ENCODE measurements at regions not wholly inside any gene's neighbourhood (a gene's known extent, or its start where the extent isn't known, plus 50 kb on each side); places are given as distances from the start of the nearest gene placed in this dataset.

- no peaks in the 10 kb centered on the region for H3K79me2 ChIP-seq (ENCODE audit: insufficient read depth, low read length)
- TF ChIP-seq ZNF441 (CRISPR knock-in tag; IDR thresholded peaks at IDR 0.05; ENCODE audit: borderline replicate concordance): no peak
- TF ChIP-seq SP140L (CRISPR knock-in tag; IDR thresholded peaks at IDR 0.05; ENCODE audit: borderline replicate concordance): no peak
- TF ChIP-seq, protein P1, sequence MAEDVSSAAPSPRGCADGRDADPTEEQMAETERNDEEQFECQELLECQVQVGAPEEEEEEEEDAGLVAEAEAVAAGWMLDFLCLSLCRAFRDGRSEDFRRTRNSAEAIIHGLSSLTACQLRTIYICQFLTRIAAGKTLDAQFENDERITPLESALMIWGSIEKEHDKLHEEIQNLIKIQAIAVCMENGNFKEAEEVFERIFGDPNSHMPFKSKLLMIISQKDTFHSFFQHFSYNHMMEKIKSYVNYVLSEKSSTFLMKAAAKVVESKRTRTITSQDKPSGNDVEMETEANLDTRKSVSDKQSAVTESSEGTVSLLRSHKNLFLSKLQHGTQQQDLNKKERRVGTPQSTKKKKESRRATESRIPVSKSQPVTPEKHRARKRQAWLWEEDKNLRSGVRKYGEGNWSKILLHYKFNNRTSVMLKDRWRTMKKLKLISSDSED (CRISPR knock-in tag; IDR thresholded peaks at IDR 0.05): no peak
- TF ChIP-seq PCBP1 (IDR thresholded peaks at IDR 0.05; ENCODE audit: borderline replicate concordance, low read depth, low read length): no peak
- no peak for TF ChIP-seq MAFG (CRISPR knock-in tag; IDR thresholded peaks at IDR 0.05)
- ChIA-PET CTCF (ENCODE audit: low intra/inter-chr PET ratio, low total read pairs) (no interaction called here), POLR2A (no interaction called here)
- H4K20me1 ChIP-seq (ENCODE audit: insufficient read depth, low read length): no peaks in the 10 kb centered on the region
- intact Hi-C loops (cut with micrococcal nuclease; ENCODE audit: unreplicated experiment): no loop called here
- DNase-seq (ENCODE audit: low spot score) (no peak), FAIRE-seq (no peak), ATAC-seq (no peak)
- H3K27ac ChIP-seq (ENCODE audit: extremely low read length, insufficient read depth, low read length): no peak overlapping the region
- H3K4me1 ChIP-seq (ENCODE audit: insufficient read depth, low read length): no peaks in the 10 kb centered on the region
- no peaks in the 10 kb centered on the region for H3K9me3 ChIP-seq (ENCODE audit: low read length)
- no peak overlapping the region for H2AFZ ChIP-seq (ENCODE audit: low read length)
- H3K27me3 ChIP-seq (ENCODE audit: control insufficient read depth in 1 of 2, insufficient read depth in 2 of 2, low read length in 2 of 2): no peaks in the 10 kb centered on the region
- no peak overlapping the region for H3K4me2 ChIP-seq (ENCODE audit: low read depth, low read length)
- H3K36me3 ChIP-seq (replicated peaks in 1 of 2; ENCODE audit: control insufficient read depth in 1 of 2, insufficient read depth in 2 of 2, low read length in 2 of 2): no peaks in the 10 kb centered on the region
- no peak overlapping the region for H3K9ac ChIP-seq (ENCODE audit: insufficient read depth, low read depth, low read length)
- no peak overlapping the region for H3K4me3 ChIP-seq (replicated peaks in 1 of 3; ENCODE audit: insufficient read depth in 1 of 3, low read depth in 2 of 3, low read length in 3 of 3)
- in situ Hi-C loops (cut with HindIII; ENCODE audit: extremely low pct_ligation_motif_present, low pct_unique_long_range_greater_than_20kb): no loop called here
- 3% methylated on average over 1 of the region's 1 CpG for WGBS (ENCODE audit: low lambda C conversion rate)
- no TSS peak for BruUV-seq (replicated peaks)
These were observed 77.3 kb downstream of the PALM2AKAP2 start for GRCh38 chr9:109857336-109857735.

GRCh38 chr9:109859447-109859846, 79.4 kb downstream of the PALM2AKAP2 start:
- Histone ChIP-seq H3K27me3 (ENCODE audit: control insufficient read depth in 1 of 2, insufficient read depth in 2 of 2, low read length in 2 of 2) (no peaks in the 10 kb centered on the region), H3K27ac (ENCODE audit: extremely low read length, insufficient read depth, low read length) (no peak overlapping the region), H3K9me3 (ENCODE audit: low read length) (no peaks in the 10 kb centered on the region), H3K9ac (ENCODE audit: insufficient read depth, low read depth, low read length) (no peak overlapping the region), H4K20me1 (ENCODE audit: insufficient read depth, low read length) (no peaks in the 10 kb centered on the region), H2AFZ (ENCODE audit: low read length) (no peak overlapping the region), H3K79me2 (ENCODE audit: insufficient read depth, low read length) (no peaks in the 10 kb centered on the region), H3K4me2 (ENCODE audit: low read depth, low read length) (no peak overlapping the region), H3K4me3 (replicated peaks in 1 of 3; ENCODE audit: insufficient read depth in 1 of 3, low read depth in 2 of 3, low read length in 3 of 3) (no peak overlapping the region), H3K4me1 (ENCODE audit: insufficient read depth, low read length) (no peaks in the 10 kb centered on the region), H3K36me3 (replicated peaks in 1 of 2; ENCODE audit: control insufficient read depth in 1 of 2, insufficient read depth in 2 of 2, low read length in 2 of 2) (no peaks in the 10 kb centered on the region)
- 31% methylated on average over 2 of the region's 2 CpGs for WGBS (ENCODE audit: low lambda C conversion rate)
- ATAC-seq (no peak), FAIRE-seq (no peak), DNase-seq (ENCODE audit: low spot score) (no peak)
- ChIA-PET CTCF (ENCODE audit: low intra/inter-chr PET ratio, low total read pairs) (no interaction called here), POLR2A (no interaction called here)
- TF ChIP-seq MAFF (IDR thresholded peaks at IDR 0.05; ENCODE audit: low read depth, low read length): no peak
- TF ChIP-seq TARDBP (CRISPR knock-in tag; IDR thresholded peaks at IDR 0.05): no peak
- TF ChIP-seq, protein P2, sequence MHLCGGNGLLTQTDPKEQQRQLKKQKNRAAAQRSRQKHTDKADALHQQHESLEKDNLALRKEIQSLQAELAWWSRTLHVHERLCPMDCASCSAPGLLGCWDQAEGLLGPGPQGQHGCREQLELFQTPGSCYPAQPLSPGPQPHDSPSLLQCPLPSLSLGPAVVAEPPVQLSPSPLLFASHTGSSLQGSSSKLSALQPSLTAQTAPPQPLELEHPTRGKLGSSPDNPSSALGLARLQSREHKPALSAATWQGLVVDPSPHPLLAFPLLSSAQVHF (CRISPR knock-in tag; IDR thresholded peaks at IDR 0.05): no peak
- TF ChIP-seq GTF2F1 (IDR thresholded peaks at IDR 0.05; ENCODE audit: low read length): no peak
- TF ChIP-seq ZNF572 (CRISPR knock-in tag; IDR thresholded peaks at IDR 0.05): no peak
- TF ChIP-seq ZKSCAN8 (CRISPR knock-in tag; IDR thresholded peaks at IDR 0.05; ENCODE audit: borderline replicate concordance): no peak
- TF ChIP-seq IKZF1 (IDR thresholded peaks at IDR 0.05): no peak
- no peak for TF ChIP-seq ZNF207 (IDR thresholded peaks at IDR 0.05; ENCODE audit: borderline replicate concordance)
- no peak for TF ChIP-seq TFDP1 (CRISPR knock-in tag; IDR thresholded peaks at IDR 0.05; ENCODE audit: borderline replicate concordance)
- TF ChIP-seq MXD1 (CRISPR knock-in tag; IDR thresholded peaks at IDR 0.05): no peak
- no peak for TF ChIP-seq ATF6 (CRISPR knock-in tag; conservative IDR thresholded peaks at IDR 0.05)
- no TSS peak for BruUV-seq (replicated peaks)
- intact Hi-C loops (cut with micrococcal nuclease; ENCODE audit: unreplicated experiment) (no loop called here), in situ Hi-C loops (cut with HindIII; ENCODE audit: extremely low pct_ligation_motif_present, low pct_unique_long_range_greater_than_20kb) (no loop called here)
